IMR-90 (cell line): ENCODE measurements at regions not wholly inside any gene's neighbourhood (a gene's known extent, or its start where the extent isn't known, plus 50 kb on each side); places are given as distances from the start of the nearest gene placed in this dataset.

Experiments
- ATAC-seq: fragments of 200-7000 bp; cut with Tn5 transposase; 2 replicates; pipeline ENCODE4 v1.9.1; 2020; ENCODE audit warnings: low read depth, mild to moderate bottlenecking, moderate library complexity
- BruUV-seq: library from RNA; stranded (reverse); fragments of 400-500 nt; replicated peaks from 2 replicates; lab custom pipeline; 2021; lab: Mats Ljungman, UMichigan
- CTCF ChIA-PET: fragments of 300-600 bp; formaldehyde crosslinking; extraction: SDS; loops from one replicate; lab custom pipeline; 2021; ENCODE audit warnings: antibody characterized with exemption; lab: Yijun Ruan, JAX
- POLR2A ChIA-PET: fragments of 300-600 bp; sonication (Branson Sonifier 250); formaldehyde crosslinking; loops from one replicate; lab custom pipeline; 2022; ENCODE audit warnings: antibody characterized with exemption; ENCODE audit not compliant: unreplicated experiment; lab: Charles Lee
- DNase-seq: peaks from one replicate; pipeline ENCODE4 v3.0.0; 2013
- H2AFZ ChIP-seq: replicated peaks from 2 replicates; pipeline ENCODE3; 2013; ENCODE audit warnings: low read length, mild to moderate bottlenecking; ENCODE audit not compliant: poor library complexity
- H2AK5ac ChIP-seq: 2 replicates; pipeline ENCODE4 v1.6.1; 2013; ENCODE audit warnings: low read depth, low read length, inconsistent platforms
- H2AK9ac ChIP-seq: replicated peaks from 2 replicates; pipeline ENCODE3; 2013; ENCODE audit warnings: mild to moderate bottlenecking, low read depth, low read length, moderate library complexity; ENCODE audit not compliant: poor library complexity
- H2BK120ac ChIP-seq: 2 replicates; pipeline ENCODE4 v1.6.1; 2013; ENCODE audit warnings: low read depth, low read length, inconsistent platforms
- H2BK15ac ChIP-seq: 3 replicates; pipeline ENCODE4 v1.6.1; 2013; ENCODE audit warnings: low read depth, low read length, inconsistent platforms
- H2BK20ac ChIP-seq: 2 replicates; pipeline ENCODE4 v1.6.1; 2013; ENCODE audit warnings: low read depth, mild to moderate bottlenecking, inconsistent platforms, low read length, moderate library complexity
- H2BK5ac ChIP-seq: 2 replicates; pipeline ENCODE4 v1.6.1; 2013; ENCODE audit warnings: mild to moderate bottlenecking, low read depth, low read length, inconsistent platforms; ENCODE audit not compliant: poor library complexity, severe bottlenecking
- H3K14ac ChIP-seq: replicated peaks from 2 replicates; pipeline ENCODE4 v1.6.1; 2013; ENCODE audit warnings: low read depth, low read length, inconsistent platforms
- H3K18ac ChIP-seq: 2 replicates; pipeline ENCODE4 v1.6.1; 2013; ENCODE audit warnings: low read depth, low read length, control low read depth
- H3K23ac ChIP-seq: 2 replicates; pipeline ENCODE4 v1.6.1; 2013; ENCODE audit warnings: low read depth, low read length, inconsistent platforms
- H3K27ac ChIP-seq: 2 replicates; pipeline ENCODE4 v1.5.1; 2013; ENCODE audit warnings: mild to moderate bottlenecking, control low read depth, low read length; ENCODE audit not compliant: insufficient read depth
- H3K27me3 ChIP-seq: 2 replicates; pipeline ENCODE4 v1.6.1; 2013; ENCODE audit warnings: low read length; ENCODE audit not compliant: control insufficient read depth, insufficient read depth
- H3K36me3 ChIP-seq: 2 replicates; pipeline ENCODE4 v1.6.1; 2013; ENCODE audit warnings: low read length, mixed read lengths; ENCODE audit not compliant: control insufficient read depth, insufficient read depth
- H3K4ac ChIP-seq: 2 replicates; pipeline ENCODE4 v1.6.1; 2013; ENCODE audit warnings: low read depth, low read length, inconsistent platforms
- H3K4me1 ChIP-seq: 2 replicates; pipeline ENCODE4 v1.6.1; 2013; ENCODE audit warnings: low read length, mixed read lengths; ENCODE audit not compliant: control insufficient read depth, insufficient read depth
- H3K4me2 ChIP-seq: 2 replicates; pipeline ENCODE4 v1.6.1; 2013; ENCODE audit warnings: low read depth, mild to moderate bottlenecking, control low read depth, low read length, moderate library complexity
- H3K4me3 ChIP-seq: 2 replicates; pipeline ENCODE4 v1.5.1; 2013; ENCODE audit warnings: low read depth, mild to moderate bottlenecking, control low read depth, low read length, moderate library complexity; ENCODE audit not compliant: insufficient read depth
- H3K56ac ChIP-seq: 2 replicates; pipeline ENCODE4 v1.6.1; 2013; ENCODE audit warnings: low read length, inconsistent platforms; ENCODE audit not compliant: insufficient read depth; ENCODE audit errors: extremely low read depth
- H3K79me1 ChIP-seq, 2 experiments: 2 replicates each; pipeline ENCODE4 v1.6.1; 2013; ENCODE audit warnings: low read length in 2 of 2, inconsistent platforms in 1 of 2, low read depth in 1 of 2
- H3K9ac ChIP-seq: 2 replicates; pipeline ENCODE4 v1.6.1; 2013; ENCODE audit warnings: low read depth, low read length, control low read depth
- H3K9me1 ChIP-seq: 2 replicates; pipeline ENCODE4 v1.6.1; 2013; ENCODE audit warnings: low read length, inconsistent platforms; ENCODE audit not compliant: insufficient read depth
- H3K9me3 ChIP-seq: 2 replicates; pipeline ENCODE4 v1.6.1; 2013; ENCODE audit warnings: low read length; ENCODE audit not compliant: control insufficient read depth, insufficient read depth
- H4K20me1 ChIP-seq: 2 replicates; pipeline ENCODE4 v1.6.1; 2013; ENCODE audit warnings: low read length, inconsistent platforms; ENCODE audit not compliant: insufficient read depth
- H4K5ac ChIP-seq: 2 replicates; pipeline ENCODE4 v1.6.1; 2013; ENCODE audit warnings: mild to moderate bottlenecking, low read depth, low read length, control low read depth
- H4K8ac ChIP-seq, 2 experiments: 2 replicates each; pipeline ENCODE4 v1.6.1; 2013; ENCODE audit warnings: low read depth in 2 of 2, low read length in 2 of 2, control low read depth in 1 of 2, inconsistent platforms in 1 of 2
- H4K91ac ChIP-seq: 2 replicates; pipeline ENCODE4 v1.6.1; 2013; ENCODE audit warnings: low read depth, low read length, inconsistent platforms; ENCODE audit not compliant: insufficient read depth
- FOS ChIP-seq: fragments of 150-350 bp; IDR thresholded peaks from 2 replicates; pipeline ENCODE4 v1.6.1; 2016; ENCODE audit warnings: low read depth, low read length
- RAD21 ChIP-seq: IDR thresholded peaks from 2 replicates; pipeline ENCODE4 v1.6.1; 2012; ENCODE audit warnings: low read length, improper control_type of control experiment
- SMC3 ChIP-seq: fragments of 150-350 bp; IDR thresholded peaks from 2 replicates; pipeline ENCODE4 v1.6.1; 2016; ENCODE audit warnings: low read depth, mild to moderate bottlenecking, antibody characterized with exemption, low read length, moderate library complexity
- WGBS, 2 experiments: methylation state at CpG; one replicate each; pipeline versions ENCODE4 v1.1.5 to v1.1.7; 2013; ENCODE audit warnings: missing lambda C conversion rate in 2 of 2; ENCODE audit not compliant: insufficient read length in 1 of 2; ENCODE audit errors: extremely low coverage in 2 of 2; 5-methylcytosine and 5-hydroxymethylcytosine counted together
- dilution Hi-C: fragments of 300-500 bp; cut with HindIII; formaldehyde crosslinking; loops from one replicate; pipeline ENCODE4 v1.14.3; 2018; ENCODE audit warnings: low sequenced_read_pairs; ENCODE audit not compliant: unreplicated experiment
- in situ Hi-C: fragments of 300-500 bp; cut with MboI; formaldehyde crosslinking; loops from 3 replicates; pipeline ENCODE4 v1.14.3; 2019; ENCODE audit warnings: low sequenced_read_pairs, inconsistent platforms, mixed read lengths
- intact Hi-C: fragments of 100-400 bp; cut with micrococcal nuclease; formaldehyde crosslinking; loops from 2 replicates; pipeline ENCODE4 v1.10.0; 2022

- DNase-seq (peak; percentile 51), ATAC-seq (no peak)
- H3K9me1 ChIP-seq, result no peaks in the 10 kb centered on the region
- no peak overlapping the region for H3K27ac ChIP-seq
- no peak overlapping the region for H4K8ac ChIP-seq
- H3K4me1 ChIP-seq, result no peaks in the 10 kb centered on the region; the same call in 1 of the 2 replicates
- no peaks in the 10 kb centered on the region for H3K9me3 ChIP-seq
- no peak overlapping the region for H3K4me3 ChIP-seq
- no peak overlapping the region for H2AFZ ChIP-seq
- H3K27me3 ChIP-seq, result no peaks in the 10 kb centered on the region
- no peak overlapping the region for H2AK5ac ChIP-seq
- BruUV-seq, result no TSS peak
- H2BK5ac ChIP-seq, result no peak overlapping the region
- TF ChIP-seq FOS (no peak), RAD21 (no peak), SMC3 (no peak)
- in situ Hi-C loops, result no loop called here
- H2BK120ac ChIP-seq, result no peak overlapping the region
- H4K5ac ChIP-seq, result no peak overlapping the region
- ChIA-PET CTCF (no interaction called here), POLR2A (no interaction called here)
- H3K23ac ChIP-seq, result no peak overlapping the region
- H4K20me1 ChIP-seq, result no peaks in the 10 kb centered on the region
- no peak overlapping the region for H2BK20ac ChIP-seq
- H3K36me3 ChIP-seq, result peaks cover 14% of the 10 kb centered on the region
- intact Hi-C loops, result no loop called here
- H3K9ac ChIP-seq, result no peak overlapping the region
- no peak overlapping the region for H3K4ac ChIP-seq
- no peak overlapping the region for H4K91ac ChIP-seq
- dilution Hi-C loops, result no loop called here
- no peaks in the 10 kb centered on the region for H3K79me1 ChIP-seq
- no peak overlapping the region for H3K56ac ChIP-seq
- H2BK15ac ChIP-seq, result no peak overlapping the region
- no peak overlapping the region for H3K4me2 ChIP-seq
- H3K14ac ChIP-seq, result no peak overlapping the region
- 97% methylated on average over 9 of the region's 11 CpGs; no CpG with 5 or more reads in 1 of the 2 experiments for WGBS, 2 experiments
- H3K18ac ChIP-seq, result no peak overlapping the region
- H2AK9ac ChIP-seq, result no peak overlapping the region
Measured at GRCh38 chr15:62711691-62712454, 330.7 kb upstream of the TPM1 start.
